Central memory CD8-positive, alpha-beta T cell (primary cell): ENCODE measurements at regions not wholly inside any gene's neighbourhood (a gene's known extent, or its start where the extent isn't known, plus 50 kb on each side); places are given as distances from the start of the nearest gene placed in this dataset.

Source experiments
- ATAC-seq: fragments of 150-1000 bp; cut with Tn5 transposase; replicated peaks from 2 replicates; pipeline ENCODE4 v1.10.0; 2022; ENCODE audit warnings: mild to moderate bottlenecking, moderate FRiP score, moderate number of reproducible peaks; ENCODE audit not compliant: poor library complexity, severe bottlenecking; ENCODE audit errors: extremely low read depth
- DNase-seq, 2 donors: peaks; one replicate each; pipeline ENCODE4 v3.0.0; 2021; ENCODE audit warnings: low spot score in 2 of 2
- H3K27ac Mint-ChIP-seq: one replicate; pipeline ENCODE4 v1.8.0; 2022; ENCODE audit warnings: low read depth, mild to moderate bottlenecking, moderate library complexity, mixed read lengths
- H3K27me3 Mint-ChIP-seq: one replicate; pipeline ENCODE4 v1.8.0; 2022; ENCODE audit warnings: mixed read lengths
- H3K36me3 Mint-ChIP-seq: one replicate; pipeline ENCODE4 v1.8.0; 2022; ENCODE audit warnings: mild to moderate bottlenecking, moderate library complexity, mixed read lengths; ENCODE audit not compliant: insufficient read depth
- H3K4me1 Mint-ChIP-seq: one replicate; pipeline ENCODE4 v1.8.0; 2022; ENCODE audit warnings: mixed read lengths
- H3K4me3 Mint-ChIP-seq: one replicate; pipeline ENCODE4 v1.8.0; 2022; ENCODE audit warnings: mild to moderate bottlenecking, moderate library complexity, mixed read lengths
- H3K9me3 Mint-ChIP-seq: one replicate; pipeline ENCODE4 v1.8.0; 2022; ENCODE audit warnings: mixed read lengths

DNA sequence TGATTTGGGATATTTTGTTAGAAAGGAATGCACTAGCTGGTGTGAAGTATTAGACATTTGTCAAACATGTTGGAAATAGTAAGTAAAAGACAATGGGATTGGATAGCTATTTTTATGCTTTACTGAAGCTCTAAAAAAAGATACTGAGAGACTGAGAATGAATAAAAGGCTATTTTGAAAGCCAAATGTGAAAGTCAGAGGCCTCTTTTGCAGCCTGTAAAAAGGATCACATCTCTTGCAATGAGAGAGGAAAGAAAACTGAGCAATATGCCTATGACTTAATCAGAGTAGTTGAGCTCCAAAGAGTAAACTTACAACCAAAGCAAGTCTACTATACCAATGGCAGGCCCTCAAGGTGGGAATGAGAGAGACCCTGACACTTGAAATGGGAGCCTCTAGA lies 212.6 kb upstream of the LCORL start:
- H3K27ac Mint-ChIP-seq: no peak overlapping the region
- DNase-seq: no peak
- H3K4me3 Mint-ChIP-seq: no peak overlapping the region
- peaks cover 16% of the 10 kb centered on the region for H3K27me3 Mint-ChIP-seq
- H3K9me3 Mint-ChIP-seq: peaks cover 6% of the 10 kb centered on the region
- H3K36me3 Mint-ChIP-seq: no peaks in the 10 kb centered on the region
- no peaks in the 10 kb centered on the region for H3K4me1 Mint-ChIP-seq
- no peak for ATAC-seq

GRCh38 chr4:18231726-18232125 lies 210.2 kb upstream of the LCORL start:
- H3K27ac Mint-ChIP-seq: no peak overlapping the region
- DNase-seq: no peak
- H3K27me3 Mint-ChIP-seq: peaks cover 16% of the 10 kb centered on the region
- no peak for ATAC-seq
- H3K36me3 Mint-ChIP-seq: no peaks in the 10 kb centered on the region
- H3K9me3 Mint-ChIP-seq: peaks cover 12% of the 10 kb centered on the region
- H3K4me3 Mint-ChIP-seq: no peak overlapping the region
- H3K4me1 Mint-ChIP-seq: no peaks in the 10 kb centered on the region

DNA sequence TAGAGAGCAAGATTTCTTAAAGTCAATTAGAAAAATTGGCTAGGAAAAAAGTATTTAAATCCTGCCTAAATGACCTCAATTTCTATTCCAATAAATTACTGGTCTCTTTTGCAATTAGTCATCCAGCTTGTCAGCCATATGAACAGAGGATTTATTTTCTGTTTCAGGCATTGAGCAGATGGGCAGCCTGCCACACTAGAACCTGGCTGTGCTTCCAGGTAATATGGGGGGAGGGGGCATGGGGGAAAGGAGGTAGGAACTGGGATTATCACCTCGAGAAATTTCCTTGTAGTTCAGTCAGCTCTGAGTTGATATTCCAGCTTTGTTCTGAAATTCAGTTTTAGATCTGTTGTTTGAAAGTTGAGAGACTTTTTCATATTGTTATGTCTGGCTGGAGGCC lies 206.3 kb upstream of the LCORL start:
- no peaks in the 10 kb centered on the region for H3K36me3 Mint-ChIP-seq
- peaks cover 19% of the 10 kb centered on the region for H3K27me3 Mint-ChIP-seq
- H3K27ac Mint-ChIP-seq: no peak overlapping the region
- peaks cover 12% of the 10 kb centered on the region for H3K9me3 Mint-ChIP-seq
- no peak overlapping the region for H3K4me3 Mint-ChIP-seq
- H3K4me1 Mint-ChIP-seq: no peaks in the 10 kb centered on the region
- DNase-seq: no peak
- ATAC-seq: no peak

GRCh38 chr4:18214411-18215055 lies 193.0 kb upstream of the LCORL start:
- Mint-ChIP-seq H3K4me1 (no peaks in the 10 kb centered on the region), H3K4me3 (no peak overlapping the region), H3K27ac (no peak overlapping the region), H3K9me3 (peaks cover 6% of the 10 kb centered on the region), H3K27me3 (peaks cover 19% of the 10 kb centered on the region), H3K36me3 (no peaks in the 10 kb centered on the region)
- ATAC-seq (no peak), DNase-seq (no peak)

- Mint-ChIP-seq H3K4me3 (no peak overlapping the region), H3K36me3 (no peaks in the 10 kb centered on the region), H3K27ac (no peak overlapping the region), H3K27me3 (peaks cover 19% of the 10 kb centered on the region), H3K9me3 (peaks cover 6% of the 10 kb centered on the region), H3K4me1 (no peaks in the 10 kb centered on the region)
- no peak for ATAC-seq
- DNase-seq: no peak
Measured at GRCh38 chr4:18213576-18214198, 192.1 kb upstream of the LCORL start.

DNA sequence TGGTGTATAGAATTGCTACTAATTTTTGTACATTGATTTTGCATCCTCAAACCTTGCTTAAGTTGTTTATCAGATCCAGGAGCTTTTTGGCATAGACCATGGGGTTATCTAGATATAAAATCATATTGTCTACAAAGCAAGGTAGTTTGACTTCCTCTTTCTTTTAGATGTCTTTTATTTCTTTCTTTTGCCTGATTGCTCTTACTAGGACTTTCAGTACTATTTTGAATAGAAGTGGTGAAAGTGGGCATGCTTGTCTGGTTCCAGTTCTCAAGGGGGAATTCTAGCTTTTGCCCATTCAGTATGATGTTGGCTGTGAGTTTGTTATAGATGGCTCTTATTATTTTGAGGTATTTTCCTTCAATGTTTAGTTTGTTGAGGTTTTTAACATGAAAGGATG lies 187.9 kb upstream of the LCORL start:
- Mint-ChIP-seq H3K4me3 (no peak overlapping the region), H3K4me1 (no peaks in the 10 kb centered on the region), H3K27ac (no peak overlapping the region), H3K9me3 (peaks cover 6% of the 10 kb centered on the region), H3K27me3 (peaks cover 19% of the 10 kb centered on the region), H3K36me3 (no peaks in the 10 kb centered on the region)
- ATAC-seq (no peak), DNase-seq (no peak)

GRCh38 chr4:18203966-18204365 lies 182.4 kb upstream of the LCORL start:
- Mint-ChIP-seq H3K27ac (no peak overlapping the region), H3K9me3 (no peaks in the 10 kb centered on the region), H3K27me3 (peaks cover 25% of the 10 kb centered on the region), H3K4me1 (no peaks in the 10 kb centered on the region), H3K36me3 (no peaks in the 10 kb centered on the region), H3K4me3 (no peak overlapping the region)
- DNase-seq: no peak
- ATAC-seq: no peak

- Mint-ChIP-seq H3K4me1 (no peaks in the 10 kb centered on the region), H3K9me3 (no peaks in the 10 kb centered on the region), H3K36me3 (no peaks in the 10 kb centered on the region), H3K27ac (no peak overlapping the region), H3K27me3 (peaks cover 25% of the 10 kb centered on the region), H3K4me3 (no peak overlapping the region)
- DNase-seq: no peak
- no peak for ATAC-seq
Measured at GRCh38 chr4:18202486-18202885, 180.9 kb upstream of the LCORL start.

DNA sequence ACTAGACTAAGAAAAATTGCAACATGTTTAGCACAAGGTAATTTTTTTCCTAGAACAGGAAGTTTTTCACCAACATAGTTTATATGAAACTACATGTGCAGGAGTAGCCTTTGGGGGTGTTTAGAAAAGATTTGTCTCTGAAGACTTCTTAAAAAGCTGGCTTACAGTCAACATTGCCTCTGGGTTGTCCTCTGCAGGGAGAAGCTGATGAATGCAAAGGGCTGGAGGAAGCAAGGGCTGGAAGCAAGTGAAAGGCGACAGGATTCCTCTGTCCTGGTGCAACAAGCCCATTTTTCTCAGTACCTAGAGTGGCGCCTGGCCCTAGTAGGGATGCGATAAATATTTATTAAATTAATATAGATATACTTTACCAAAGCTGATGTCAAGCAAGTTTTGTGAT lies 180.3 kb upstream of the LCORL start:
- Mint-ChIP-seq H3K9me3 (no peaks in the 10 kb centered on the region), H3K27me3 (peaks cover 25% of the 10 kb centered on the region), H3K27ac (no peak overlapping the region), H3K4me3 (no peak overlapping the region), H3K36me3 (no peaks in the 10 kb centered on the region), H3K4me1 (no peaks in the 10 kb centered on the region)
- no peak for ATAC-seq
- no peak for DNase-seq

DNA sequence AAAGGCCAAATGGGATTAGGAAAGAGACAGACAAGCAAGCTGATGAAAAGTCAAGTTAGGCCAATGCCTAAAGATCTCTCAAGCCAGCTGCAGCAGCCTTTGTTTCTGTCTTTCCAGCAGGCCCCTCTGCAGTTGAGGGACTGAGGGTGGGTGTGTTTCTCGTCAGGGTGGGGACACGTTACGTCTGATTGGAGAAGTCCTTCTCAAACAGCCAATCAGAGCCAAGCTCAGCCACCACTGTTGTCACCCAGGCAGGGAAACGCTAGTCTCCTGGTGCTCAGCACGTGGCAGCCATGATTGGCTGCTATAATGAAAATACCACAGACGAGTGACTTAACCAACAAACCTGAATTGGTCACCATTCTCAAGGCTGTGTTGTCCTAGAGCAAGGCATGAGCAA lies 177.1 kb upstream of the LCORL start:
- Mint-ChIP-seq H3K27me3 (peaks cover 28% of the 10 kb centered on the region), H3K4me1 (no peaks in the 10 kb centered on the region), H3K36me3 (peaks cover 3% of the 10 kb centered on the region), H3K9me3 (no peaks in the 10 kb centered on the region), H3K4me3 (no peak overlapping the region), H3K27ac (no peak overlapping the region)
- ATAC-seq (no peak), DNase-seq (no peak)

DNA sequence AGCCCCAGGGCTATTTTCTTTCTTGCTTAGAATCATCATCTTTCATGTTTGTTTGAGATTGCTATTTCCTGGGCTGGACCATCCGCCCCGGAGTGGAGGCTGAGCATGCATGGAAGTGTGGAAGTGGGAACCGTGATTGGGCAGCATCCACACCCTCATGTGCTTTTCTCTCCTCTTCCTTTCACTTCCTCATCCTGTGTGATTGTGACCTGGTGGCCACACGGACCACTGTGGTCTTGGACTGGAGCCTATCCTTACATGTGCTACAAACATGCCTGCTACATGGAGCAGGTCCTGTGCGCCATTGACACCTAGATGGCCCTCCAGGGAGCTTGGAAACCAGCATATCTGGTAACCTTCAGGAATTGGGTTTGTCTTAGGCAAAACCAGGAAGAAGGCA lies 175.9 kb upstream of the LCORL start:
- Mint-ChIP-seq H3K9me3 (no peaks in the 10 kb centered on the region), H3K27me3 (peaks cover 40% of the 10 kb centered on the region), H3K36me3 (peaks cover 3% of the 10 kb centered on the region), H3K27ac (no peak overlapping the region), H3K4me3 (no peak overlapping the region), H3K4me1 (no peaks in the 10 kb centered on the region)
- DNase-seq (no peak), ATAC-seq (no peak)

DNA sequence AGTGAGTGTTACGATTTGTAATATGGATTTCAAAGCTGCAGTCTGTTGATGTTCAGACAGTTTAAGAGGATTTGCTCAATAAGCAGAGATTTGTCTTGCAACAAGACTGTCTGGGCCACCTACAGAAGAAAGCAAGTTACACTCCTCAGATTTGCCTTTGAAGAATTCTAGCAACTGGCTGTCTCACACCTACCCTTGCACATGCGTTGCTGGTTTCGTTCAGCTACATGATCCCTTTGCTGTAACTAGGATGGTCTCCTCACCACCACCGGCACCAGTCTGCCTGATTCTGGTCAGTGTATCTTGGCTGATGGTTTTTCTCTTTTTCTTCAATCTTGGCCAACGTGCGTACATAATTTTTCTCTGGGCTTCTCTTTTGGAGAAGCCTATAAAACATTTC lies 172.7 kb upstream of the LCORL start:
- Mint-ChIP-seq H3K27ac (no peak overlapping the region), H3K4me3 (no peak overlapping the region), H3K9me3 (no peaks in the 10 kb centered on the region), H3K36me3 (peaks cover 3% of the 10 kb centered on the region), H3K4me1 (no peaks in the 10 kb centered on the region), H3K27me3 (peaks cover 17% of the 10 kb centered on the region)
- ATAC-seq (no peak), DNase-seq (no peak)

GRCh38 chr4:18192901-18193300 lies 171.3 kb upstream of the LCORL start:
- DNase-seq (no peak), ATAC-seq (no peak)
- Mint-ChIP-seq H3K36me3 (peaks cover 3% of the 10 kb centered on the region), H3K4me3 (no peak overlapping the region), H3K9me3 (no peaks in the 10 kb centered on the region), H3K27me3 (peaks cover 15% of the 10 kb centered on the region), H3K27ac (no peak overlapping the region), H3K4me1 (no peaks in the 10 kb centered on the region)
